WERI-Rb-1 (cell line): ENCODE measurements at regions not wholly inside any gene's neighbourhood (a gene's known extent, or its start where the extent isn't known, plus 50 kb on each side); places are given as distances from the start of the nearest gene placed in this dataset.

Source experiments
- DNase-seq: peaks from one replicate; pipeline ENCODE4 v3.0.0-alpha.2; 2020
- H3K27ac ChIP-seq: fragments of 250-450 bp; sonication (Bioruptor Pico); 2 replicates; pipeline ENCODE4 v1.5.1; 2020; ENCODE audit warnings: mild to moderate bottlenecking, moderate library complexity
- H3K27me3 ChIP-seq: fragments of 250-450 bp; sonication (Bioruptor Pico); 2 replicates; pipeline ENCODE4 v1.5.1; 2021; ENCODE audit warnings: mild to moderate bottlenecking, low read depth, moderate library complexity; ENCODE audit not compliant: insufficient read depth, severe bottlenecking
- H3K36me3 ChIP-seq: fragments of 250-450 bp; sonication (Bioruptor Pico); 2 replicates; pipeline ENCODE4 v1.5.1; 2020; ENCODE audit warnings: mild to moderate bottlenecking, moderate library complexity
- H3K4me3 ChIP-seq: 2 replicates; pipeline ENCODE4 v1.5.1; 2011; ENCODE audit warnings: low read depth, mild to moderate bottlenecking, control low read depth, low read length
- H3K9me3 ChIP-seq: fragments of 250-450 bp; sonication (Bioruptor Pico); 2 replicates; pipeline ENCODE4 v1.5.1; 2021; ENCODE audit warnings: mild to moderate bottlenecking, moderate library complexity; ENCODE audit not compliant: severe bottlenecking
- CTCF ChIP-seq: IDR thresholded peaks from 2 replicates; pipeline ENCODE4 v1.5.1; 2011; ENCODE audit warnings: low read depth, mild to moderate bottlenecking, control low read depth, inconsistent platforms, low read length

- H3K27ac ChIP-seq: no peak overlapping the region
- no peaks in the 10 kb centered on the region for H3K36me3 ChIP-seq
- H3K9me3 ChIP-seq: no peaks in the 10 kb centered on the region
- no peak overlapping the region for H3K4me3 ChIP-seq
- H3K27me3 ChIP-seq: no peaks in the 10 kb centered on the region
- DNase-seq: no peak
- no peak for TF ChIP-seq CTCF
Measured at GRCh38 chr13:67557642-67558241, 327.6 kb upstream of the PCDH9 start.

GRCh38 chr13:67557118-67557517 is 327.0 kb upstream of the PCDH9 start:
- DNase-seq: no peak
- Histone ChIP-seq H3K27ac (no peak overlapping the region), H3K36me3 (no peaks in the 10 kb centered on the region), H3K4me3 (no peak overlapping the region), H3K27me3 (no peaks in the 10 kb centered on the region), H3K9me3 (no peaks in the 10 kb centered on the region)
- TF ChIP-seq CTCF: no peak

- Histone ChIP-seq H3K4me3 (no peak overlapping the region), H3K36me3 (no peaks in the 10 kb centered on the region), H3K27ac (no peak overlapping the region), H3K9me3 (no peaks in the 10 kb centered on the region), H3K27me3 (no peaks in the 10 kb centered on the region)
- TF ChIP-seq CTCF: no peak
- no peak for DNase-seq
Measured at GRCh38 chr13:67554746-67555452, 324.8 kb upstream of the PCDH9 start.

GRCh38 chr13:67554286-67554685 is 324.1 kb upstream of the PCDH9 start:
- no peak overlapping the region for H3K27ac ChIP-seq
- DNase-seq: no peak
- H3K4me3 ChIP-seq: no peak overlapping the region
- no peaks in the 10 kb centered on the region for H3K27me3 ChIP-seq
- no peaks in the 10 kb centered on the region for H3K9me3 ChIP-seq
- TF ChIP-seq CTCF: no peak
- no peaks in the 10 kb centered on the region for H3K36me3 ChIP-seq

- Histone ChIP-seq H3K27me3 (no peaks in the 10 kb centered on the region), H3K9me3 (no peaks in the 10 kb centered on the region), H3K36me3 (no peaks in the 10 kb centered on the region), H3K27ac (no peak overlapping the region), H3K4me3 (no peak overlapping the region)
- no peak for DNase-seq
- TF ChIP-seq CTCF: no peak
Measured at GRCh38 chr13:67549331-67549730, 319.2 kb upstream of the PCDH9 start.

- DNase-seq: no peak
- Histone ChIP-seq H3K27ac (no peak overlapping the region), H3K4me3 (no peak overlapping the region), H3K27me3 (no peaks in the 10 kb centered on the region), H3K9me3 (no peaks in the 10 kb centered on the region), H3K36me3 (no peaks in the 10 kb centered on the region)
- TF ChIP-seq CTCF: no peak
Measured at GRCh38 chr13:67538906-67539305, 308.8 kb upstream of the PCDH9 start.
